NCI-H2227 (cell line): ENCODE measurements at regions not wholly inside any gene's neighbourhood (a gene's known extent, or its start where the extent isn't known, plus 50 kb on each side); places are given as distances from the start of the nearest gene placed in this dataset.
"Not testable (repeated sequence)": the region's sequence is repeated elsewhere in the genome, so short reads cannot be mapped to it uniquely, and the experiment has no call there.

Experiments used
- DNase-seq: peaks from one replicate; lab custom pipeline; 2025; ENCODE audit not compliant: unreplicated experiment; lab: John Stamatoyannopoulos, UW

- DNase-seq, result no peak
Observed at GRCh38 chr7:35968140-35968940, 167.5 kb downstream of the SEPTIN7 start.

GRCh38 chr7:35969066-35969465 is 168.2 kb downstream of the SEPTIN7 start:
- DNase-seq, result no peak

GRCh38 chr7:35970458-35970857 is 169.6 kb downstream of the SEPTIN7 start:
- no peak for DNase-seq

GRCh38 chr7:35971133-35971891 is 170.5 kb downstream of the SEPTIN7 start:
- DNase-seq, result no peak

- peak; percentile 71 for DNase-seq
Observed at GRCh38 chr7:35975851-35976454, 175.1 kb downstream of the SEPTIN7 start.

- DNase-seq, result not testable (repeated sequence)
Observed at GRCh38 chr7:35978816-35979640, 174.0 kb upstream of the EEPD1 start.

GRCh38 chr7:35982600-35982999 is 170.5 kb upstream of the EEPD1 start:
- no peak for DNase-seq

GRCh38 chr7:35983626-35984025 is 169.4 kb upstream of the EEPD1 start:
- DNase-seq, result no peak

GRCh38 chr7:35985126-35985754 is 167.8 kb upstream of the EEPD1 start:
- peak; percentile 72 for DNase-seq

GRCh38 chr7:35987016-35987415 is 166.0 kb upstream of the EEPD1 start:
- DNase-seq, result no peak

GRCh38 chr7:35988105-35988504 is 164.9 kb upstream of the EEPD1 start:
- no peak for DNase-seq

- no peak for DNase-seq
Observed at GRCh38 chr7:35988818-35989217, 164.2 kb upstream of the EEPD1 start.

- no peak for DNase-seq
Observed at GRCh38 chr7:35991511-35992232, 161.4 kb upstream of the EEPD1 start.

GRCh38 chr7:35992436-35992835 is 160.6 kb upstream of the EEPD1 start:
- DNase-seq, result no peak

- no peak for DNase-seq
Observed at GRCh38 chr7:35993113-35993512, 159.9 kb upstream of the EEPD1 start.

- no peak for DNase-seq
Observed at GRCh38 chr7:35993676-35994606, 159.1 kb upstream of the EEPD1 start.

- DNase-seq, result no peak
Observed at GRCh38 chr7:35995334-35995733, 157.7 kb upstream of the EEPD1 start.

- no peak for DNase-seq
Observed at GRCh38 chr7:35998481-35998880, 154.6 kb upstream of the EEPD1 start.

GRCh38 chr7:36001546-36001945 is 151.5 kb upstream of the EEPD1 start:
- DNase-seq, result no peak
